HG02943 (cell line): ENCODE measurements at regions not wholly inside any gene's neighbourhood (a gene's known extent, or its start where the extent isn't known, plus 50 kb on each side); places are given as distances from the start of the nearest gene placed in this dataset.
"Not testable (repeated sequence)": the region's sequence is repeated elsewhere in the genome, so short reads cannot be mapped to it uniquely, and the experiment has no call there.

Experiments
- ATAC-seq: cut with Tn5 transposase; IDR thresholded peaks from one replicate; pipeline ENCODE4 v1.9.1; 2021; ENCODE audit warnings: mild to moderate bottlenecking, low read depth, moderate library complexity; ENCODE audit not compliant: unreplicated experiment

DNA sequence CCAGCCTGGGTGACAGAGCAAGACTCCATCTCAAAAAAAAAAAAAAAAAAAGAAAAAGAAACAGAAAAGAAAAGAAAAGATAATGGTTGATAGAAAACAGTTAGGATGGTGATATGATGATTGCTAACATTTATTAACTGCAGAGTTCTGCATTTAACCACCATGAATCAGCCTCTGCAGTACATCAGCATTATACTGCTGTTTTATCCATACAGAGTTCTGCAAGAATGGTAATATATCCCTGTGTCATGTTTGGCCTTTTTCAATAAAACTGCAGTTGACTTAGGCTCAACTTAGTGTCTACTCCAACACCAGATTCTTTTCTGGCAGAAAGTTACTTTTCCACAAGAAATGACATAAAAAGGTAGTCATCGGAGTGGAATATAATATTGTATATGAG lies 62.6 kb downstream of the DUSP6 start:
- ATAC-seq: no peak

DNA sequence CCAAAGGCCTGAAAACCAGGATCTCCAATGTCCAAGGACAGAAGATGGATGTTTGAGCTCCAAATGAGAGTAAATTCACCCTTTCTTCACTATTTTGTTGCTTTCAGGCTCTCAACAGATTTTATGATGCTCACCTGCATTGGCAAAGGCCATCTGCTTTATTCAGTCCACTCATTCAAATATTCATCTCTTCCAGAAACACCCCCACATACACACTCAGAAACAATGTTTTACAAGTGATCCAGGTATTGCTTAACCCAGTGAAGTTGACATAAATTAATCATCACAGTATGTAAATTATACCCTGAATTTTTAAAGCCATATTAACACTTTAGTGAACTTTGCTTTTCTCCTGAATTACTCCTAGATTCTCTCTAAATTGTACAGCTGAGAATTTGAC lies 63.3 kb downstream of the DUSP6 start:
- ATAC-seq: no peak

DNA sequence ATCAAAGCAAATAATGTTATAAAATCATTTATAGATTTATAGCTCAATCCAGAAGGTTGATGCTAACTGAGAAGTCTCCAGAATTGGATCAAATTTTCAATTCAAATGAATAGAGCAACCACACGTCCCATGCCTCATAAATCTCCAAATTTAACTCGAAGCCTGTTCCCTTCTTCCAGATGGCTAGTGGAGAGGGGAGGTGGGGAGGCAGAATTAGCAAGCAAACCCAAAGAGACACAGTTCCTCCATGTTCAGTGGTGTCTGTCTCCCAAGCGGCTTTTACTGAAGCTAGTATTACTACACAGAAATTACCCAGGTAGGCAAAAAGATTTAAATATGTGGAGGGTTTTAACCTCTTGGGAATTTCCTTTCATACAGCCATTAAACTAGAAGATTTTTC lies 65.8 kb downstream of the DUSP6 start:
- no peak for ATAC-seq

DNA sequence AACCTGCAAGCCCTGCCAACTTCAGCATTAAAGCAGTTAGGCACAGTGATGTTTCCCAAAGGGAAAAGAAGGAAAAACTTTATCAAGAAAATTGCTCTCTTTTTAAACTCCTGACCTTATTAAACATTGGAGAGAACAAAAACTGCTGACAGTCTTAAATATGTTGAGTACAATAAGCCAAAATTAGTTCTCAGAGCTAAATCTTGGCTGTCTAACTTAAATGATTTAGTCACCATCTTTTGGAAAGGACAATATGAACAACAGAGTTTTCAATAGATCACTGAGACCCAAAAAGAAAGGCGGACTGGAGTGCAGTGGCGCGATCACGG lies 70.8 kb downstream of the DUSP6 start:
- no peak for ATAC-seq

DNA sequence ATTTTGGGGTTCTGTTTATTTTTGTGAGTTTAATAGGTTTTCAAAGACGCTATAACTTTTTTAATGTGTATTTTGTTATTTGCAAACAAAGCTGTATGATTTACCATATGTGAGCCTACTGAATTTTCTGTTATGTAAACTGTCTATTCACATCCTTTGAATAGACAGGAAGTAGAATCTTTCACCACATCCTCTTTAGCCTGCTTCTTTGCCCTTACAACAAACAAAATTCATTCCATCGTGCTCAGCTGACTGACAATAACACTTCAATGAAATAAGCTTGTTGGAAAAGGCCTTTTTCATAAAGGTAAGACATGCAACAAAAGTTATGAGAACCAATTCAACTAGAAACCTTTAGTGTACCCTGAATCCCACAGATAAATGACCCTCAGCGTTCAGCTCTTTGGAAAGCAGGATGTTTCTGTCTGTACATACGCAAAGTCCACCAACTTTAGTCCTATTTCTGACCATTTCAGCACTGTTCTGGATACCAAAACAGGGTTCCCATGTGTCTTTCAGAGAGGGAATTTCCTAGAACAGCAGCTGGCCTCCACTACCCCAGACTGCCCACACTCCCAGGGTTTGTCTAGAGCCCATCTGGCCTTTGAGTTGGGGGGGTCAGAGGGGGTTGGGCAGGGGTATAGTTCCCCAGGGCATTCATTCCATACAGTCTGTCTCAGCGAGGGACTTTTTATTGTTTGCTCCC lies 71.3 kb downstream of the DUSP6 start:
- no peak for ATAC-seq

GRCh38 chr12:89279499-89279898 lies 72.8 kb downstream of the DUSP6 start:
- no peak for ATAC-seq

DNA sequence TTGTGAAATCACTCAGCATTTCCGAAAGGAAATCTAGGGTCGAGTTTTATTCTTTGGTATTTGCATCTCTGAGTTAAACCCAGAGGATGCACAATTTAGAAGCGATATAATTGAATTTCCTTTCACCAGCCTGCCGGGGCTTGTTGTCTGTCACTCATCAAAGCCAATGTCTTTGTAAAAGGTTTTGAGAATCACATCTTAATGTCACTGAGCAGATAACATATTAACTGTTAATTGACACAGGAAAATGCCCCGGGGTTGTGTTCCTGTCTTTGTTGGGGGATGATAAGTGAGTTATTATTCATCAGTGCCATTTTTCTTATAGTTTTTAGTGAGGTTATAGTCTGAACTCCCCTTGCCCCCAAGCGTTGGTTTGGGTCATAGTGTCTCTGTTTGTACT lies 73.4 kb downstream of the DUSP6 start:
- no peak for ATAC-seq

DNA sequence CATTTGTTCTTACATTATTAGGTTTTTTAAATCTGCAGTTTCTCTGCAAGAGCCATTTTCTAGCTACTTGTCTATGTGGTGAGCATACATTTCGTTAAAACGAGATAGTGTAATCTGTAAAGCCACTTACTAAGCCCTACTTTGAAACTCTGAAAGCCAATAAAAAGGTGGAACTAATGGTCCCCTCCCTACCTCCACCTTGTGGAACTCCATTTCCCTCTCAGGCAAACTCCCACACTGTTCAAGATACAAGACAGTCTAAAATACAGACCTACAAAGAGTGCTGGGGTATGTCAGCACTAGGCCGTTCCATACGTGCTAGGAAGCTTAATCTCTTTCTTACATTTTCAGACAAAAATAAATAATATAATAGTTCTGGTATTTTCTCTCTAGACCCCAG lies 74.1 kb downstream of the DUSP6 start:
- ATAC-seq: no peak

GRCh38 chr12:89276860-89277259 lies 75.4 kb downstream of the DUSP6 start:
- no peak for ATAC-seq

DNA sequence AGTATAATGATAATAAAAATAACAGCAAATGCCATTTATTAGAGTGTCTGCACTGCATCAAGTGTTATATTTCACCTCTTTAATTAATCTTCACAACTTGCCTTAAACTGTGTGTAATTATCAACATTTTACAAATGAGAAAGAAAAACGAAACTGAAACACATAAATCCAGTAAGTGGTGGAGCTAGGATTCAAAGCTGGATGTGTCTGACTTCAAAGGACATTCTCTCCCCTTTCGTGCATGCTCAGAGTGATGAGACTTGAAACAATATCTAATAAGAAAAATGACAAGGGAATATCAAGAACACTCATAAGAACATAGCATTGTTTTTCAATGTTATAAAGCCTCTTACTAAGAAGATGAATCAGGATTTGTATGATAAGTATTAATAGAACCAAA lies 78.8 kb downstream of the DUSP6 start:
- ATAC-seq: no peak

GRCh38 chr12:89270548-89270947 lies 81.8 kb downstream of the DUSP6 start:
- ATAC-seq: no peak

DNA sequence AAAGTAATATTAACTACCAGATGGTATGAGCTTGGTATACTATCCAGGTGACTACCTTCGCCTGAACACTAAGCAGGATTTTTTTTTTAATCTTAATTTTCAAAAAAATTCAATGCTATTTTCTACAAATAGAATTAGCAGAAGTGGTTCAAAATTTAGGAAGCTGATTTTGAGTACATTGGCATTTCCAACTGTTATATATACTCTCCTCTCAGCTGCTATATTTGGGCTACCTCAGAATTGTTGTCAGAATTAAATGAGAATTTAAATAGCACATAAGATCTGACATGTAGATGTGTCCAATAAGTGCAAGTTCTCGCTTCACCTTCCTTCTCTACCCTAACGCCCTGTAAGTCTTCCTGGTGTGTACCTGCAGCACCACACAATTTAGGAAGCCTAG lies 83.1 kb downstream of the DUSP6 start:
- no peak for ATAC-seq

- ATAC-seq: no peak
Measured at GRCh38 chr12:89267404-89267803, 84.9 kb downstream of the DUSP6 start.

DNA sequence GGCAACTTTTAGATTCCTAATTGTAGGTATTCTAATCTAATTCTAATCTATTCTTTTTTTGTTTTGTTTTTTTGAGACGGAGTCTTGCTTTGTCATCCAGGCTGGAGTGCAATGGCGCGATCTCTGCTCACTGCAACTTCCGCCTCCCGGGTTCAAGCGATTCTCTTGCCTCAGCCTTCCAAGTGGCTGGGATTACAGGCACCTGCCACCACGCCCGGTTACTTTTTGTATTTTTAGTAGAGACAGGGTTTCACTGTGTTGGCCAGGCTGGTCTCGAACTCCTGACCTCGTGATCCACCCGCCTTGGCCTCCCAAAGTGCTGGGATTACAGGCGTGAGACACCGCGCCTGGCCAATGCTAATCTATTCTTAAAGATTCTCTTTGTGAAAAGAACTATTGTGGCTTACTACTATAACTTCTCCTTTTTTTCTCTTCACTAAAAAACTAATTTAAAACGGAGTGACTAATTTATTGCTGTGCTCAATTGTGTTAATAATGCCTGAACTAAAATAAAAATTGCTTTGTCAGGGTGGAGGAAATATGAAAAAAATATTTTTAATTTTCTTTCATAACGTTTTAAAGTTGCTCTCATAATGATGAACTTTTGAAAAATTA lies 85.6 kb downstream of the DUSP6 start:
- ATAC-seq: not testable (repeated sequence)

- no peak for ATAC-seq
Measured at GRCh38 chr12:89264837-89265236, 87.5 kb downstream of the DUSP6 start.

DNA sequence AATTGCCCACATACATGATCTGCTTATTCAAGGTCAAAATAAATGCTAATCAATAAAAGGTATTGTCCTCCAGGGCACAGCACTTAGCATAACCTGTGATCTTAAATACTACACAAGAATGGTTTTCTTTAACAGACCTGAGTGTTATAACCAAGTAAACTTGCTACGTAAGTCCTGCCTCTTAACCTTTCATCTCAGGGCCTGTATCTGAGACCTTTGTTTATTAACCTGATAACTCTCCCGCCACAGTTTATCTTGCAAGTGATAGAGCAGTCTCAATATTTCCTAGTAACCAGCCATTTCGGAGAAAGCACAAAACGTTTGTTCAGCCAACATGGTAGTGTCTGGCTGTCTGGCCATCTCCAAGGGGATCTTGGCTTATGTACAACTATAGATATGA lies 88.4 kb downstream of the DUSP6 start:
- ATAC-seq: no peak

DNA sequence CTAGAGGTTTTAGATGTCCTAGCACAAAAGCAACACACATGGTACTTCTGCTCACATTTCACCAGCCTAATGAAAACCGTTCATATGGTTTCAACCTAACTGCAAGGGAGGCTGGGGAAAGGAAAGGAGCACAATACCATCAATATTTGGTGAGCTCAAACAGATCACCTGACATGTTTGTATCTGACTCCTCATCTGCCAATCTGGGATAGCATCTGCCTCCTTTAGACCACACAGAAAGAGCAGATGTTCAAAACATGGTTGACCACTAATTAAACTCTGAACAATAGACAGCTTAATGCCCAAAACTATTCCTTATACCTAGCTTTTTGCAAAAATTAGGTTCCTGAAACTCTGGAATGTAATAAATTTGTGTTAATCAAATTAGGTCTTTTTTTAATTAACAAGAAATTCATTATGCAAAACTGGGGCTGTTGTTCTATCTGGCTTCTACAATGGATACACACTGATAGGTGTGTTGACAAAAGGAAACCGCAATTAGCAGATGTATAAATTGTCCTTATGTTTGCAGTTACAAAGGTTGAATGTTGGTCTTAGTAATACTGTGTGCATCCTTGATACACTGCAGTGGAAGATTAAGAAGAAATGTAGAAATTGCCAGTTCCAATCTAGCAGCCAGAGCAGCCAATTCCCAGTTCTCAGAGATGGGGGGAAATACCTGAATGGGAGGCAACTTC lies 89.3 kb downstream of the DUSP6 start:
- no peak for ATAC-seq

GRCh38 chr12:89261982-89262381 lies 90.3 kb downstream of the DUSP6 start:
- no peak for ATAC-seq

DNA sequence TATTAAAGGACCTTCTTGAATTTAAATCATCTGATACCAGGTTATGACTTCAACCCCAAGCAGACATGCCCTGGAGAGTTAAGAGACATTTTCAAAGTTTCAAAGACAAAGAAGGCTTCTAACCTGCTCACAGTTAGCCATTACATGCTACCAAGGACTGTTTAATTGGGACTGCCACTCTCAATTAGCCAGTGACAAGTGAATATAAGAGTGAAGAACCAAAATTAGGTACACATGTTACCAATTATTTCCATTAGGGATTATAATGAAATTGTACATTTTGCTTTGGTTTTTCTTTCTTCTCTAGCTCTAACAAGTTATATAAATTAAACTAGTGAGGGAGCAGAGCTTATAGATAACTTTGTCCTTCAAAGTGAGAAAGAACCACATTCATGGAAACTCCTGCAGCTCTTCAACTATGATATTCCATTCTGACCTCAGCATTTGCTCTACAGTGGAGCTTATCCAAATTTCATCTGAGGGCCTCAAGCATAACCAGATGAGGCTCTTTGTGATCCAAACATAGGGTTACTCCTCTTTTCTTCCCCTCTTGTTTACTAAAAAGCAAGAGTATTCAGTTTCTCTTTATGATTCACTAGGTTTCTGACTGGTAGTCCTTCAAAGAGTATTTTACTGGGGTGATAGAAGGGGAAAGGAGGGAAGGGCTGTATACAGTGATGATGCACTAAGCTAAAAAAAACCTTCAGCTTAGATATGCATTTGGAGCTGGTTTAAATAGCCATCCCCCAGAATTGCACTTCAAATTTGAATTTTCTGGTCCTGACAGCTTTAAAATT lies 91.3 kb downstream of the DUSP6 start:
- no peak for ATAC-seq

- ATAC-seq: no peak
Measured at GRCh38 chr12:89259821-89260220, 92.5 kb downstream of the DUSP6 start.

DNA sequence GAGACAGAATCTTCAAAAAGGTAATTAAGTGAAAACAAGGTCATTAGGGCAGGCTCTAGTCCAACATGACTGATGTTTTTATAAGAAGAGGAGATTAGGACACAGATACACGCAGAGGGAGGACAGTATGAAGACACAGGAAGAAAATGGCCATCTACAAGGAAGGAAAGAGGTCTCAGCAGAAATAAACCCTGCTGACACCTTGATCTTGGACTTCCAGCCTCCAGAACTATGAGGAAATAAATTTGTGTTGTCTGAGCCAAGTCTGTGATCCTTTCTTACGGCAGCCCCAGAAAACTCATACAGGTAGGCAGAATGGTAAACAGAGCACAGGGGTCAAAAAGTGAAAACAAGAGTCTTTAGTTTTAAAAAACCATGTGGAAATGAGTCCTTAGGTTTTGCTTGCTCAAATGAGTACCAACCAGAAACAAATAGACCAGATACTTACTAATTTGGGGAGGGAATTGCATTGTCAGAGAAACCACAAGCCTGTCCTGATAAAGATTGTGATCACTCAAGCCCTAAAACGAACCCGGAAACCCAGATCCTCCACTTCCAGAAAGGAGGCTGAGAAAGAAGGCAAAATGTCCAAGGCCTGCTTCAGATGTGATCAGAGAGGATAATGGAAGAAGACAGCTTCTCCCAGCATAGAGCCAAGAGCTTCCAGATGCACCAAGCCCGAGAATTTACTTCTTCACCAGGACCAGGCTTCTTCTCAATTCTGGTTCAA lies 93.9 kb downstream of the DUSP6 start:
- no peak for ATAC-seq
